DMS114 treated with DMSO at 0.1 percent for 48 hours (cell line): ENCODE measurements at regions not wholly inside any gene's neighbourhood (a gene's known extent, or its start where the extent isn't known, plus 50 kb on each side); places are given as distances from the start of the nearest gene placed in this dataset.

Experiments used
- DNase-seq: peaks from one replicate; lab custom pipeline; 2025; ENCODE audit not compliant: unreplicated experiment; lab: John Stamatoyannopoulos, UW

- no peak for DNase-seq
These were observed 71.4 kb upstream of the GLS start for GRCh38 chr2:190809139-190809764.

- no peak for DNase-seq
These were observed 70.6 kb upstream of the GLS start for GRCh38 chr2:190809876-190810525.

- DNase-seq = no peak
These were observed 69.5 kb upstream of the GLS start for GRCh38 chr2:190810981-190811587.

GRCh38 chr2:190811811-190812210 is 68.8 kb upstream of the GLS start:
- DNase-seq = no peak

GRCh38 chr2:190812506-190813294 is 67.9 kb upstream of the GLS start:
- DNase-seq = no peak

- DNase-seq = no peak
These were observed 65.4 kb upstream of the GLS start for GRCh38 chr2:190815226-190815625.

DNA sequence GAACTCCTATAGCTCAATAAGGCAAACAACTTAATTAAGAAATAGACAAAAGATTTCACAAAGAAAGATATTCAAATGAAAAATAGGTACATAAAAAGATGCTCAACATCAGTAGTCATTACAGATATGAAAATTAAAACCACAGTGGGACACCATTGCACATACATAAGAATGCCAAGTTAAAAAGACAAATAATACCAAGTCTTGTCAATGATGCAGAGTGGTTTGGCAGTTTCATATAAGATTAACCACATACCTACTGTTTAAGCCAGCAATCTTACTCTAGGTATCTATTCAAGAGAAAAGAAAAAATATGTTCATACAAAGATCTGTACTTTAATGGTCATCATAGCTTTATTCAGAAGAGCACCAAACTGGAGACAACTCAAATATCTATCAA is 63.5 kb upstream of the GLS start:
- no peak for DNase-seq

- no peak for DNase-seq
These were observed 60.8 kb upstream of the GLS start for GRCh38 chr2:190819840-190820301.

DNA sequence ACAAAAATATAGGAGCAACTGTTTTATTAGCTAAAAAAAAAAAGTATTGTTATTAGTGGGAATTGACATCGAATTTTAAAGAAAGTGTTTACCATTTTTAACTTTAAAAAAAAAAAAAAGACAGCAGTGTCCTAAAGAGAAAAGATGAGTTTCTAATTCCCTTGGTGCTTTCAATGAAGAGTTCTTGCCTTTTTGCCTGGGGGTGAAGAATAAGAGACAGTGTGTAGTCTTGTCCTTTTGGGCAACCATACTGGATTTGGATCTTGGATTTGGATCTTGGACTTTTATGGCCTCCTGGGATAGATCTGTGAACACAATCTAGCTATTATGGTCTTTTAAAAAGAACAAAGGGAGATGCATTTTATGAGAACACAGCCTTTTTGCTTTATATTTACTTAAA is 60.2 kb upstream of the GLS start:
- DNase-seq = no peak

GRCh38 chr2:190822043-190822442 is 58.6 kb upstream of the GLS start:
- no peak for DNase-seq

- DNase-seq = no peak
These were observed 52.9 kb upstream of the GLS start for GRCh38 chr2:190827720-190828119.

GRCh38 chr2:190829642-190830041 is 51.0 kb upstream of the GLS start:
- no peak for DNase-seq
